ENCODE measurements at regions not wholly inside any gene's neighbourhood (a gene's known extent, or its start where the extent isn't known, plus 50 kb on each side); places are given as distances from the start of the nearest gene placed in this dataset.

- no peak for DNase-seq
These were observed 93.2 kb downstream of the PTCSC3 start for GRCh38 chr14:36083317-36083716.

GRCh38 chr14:36078080-36078479 is 98.4 kb downstream of the PTCSC3 start:
- no peak for DNase-seq

- no peak for DNase-seq
These were observed 100.3 kb downstream of the PTCSC3 start for GRCh38 chr14:36076197-36076596.

- no peak for DNase-seq
These were observed 101.3 kb downstream of the PTCSC3 start for GRCh38 chr14:36075203-36075602.

- no peak for DNase-seq
These were observed 105.8 kb downstream of the PTCSC3 start for GRCh38 chr14:36070720-36071043.

DNA sequence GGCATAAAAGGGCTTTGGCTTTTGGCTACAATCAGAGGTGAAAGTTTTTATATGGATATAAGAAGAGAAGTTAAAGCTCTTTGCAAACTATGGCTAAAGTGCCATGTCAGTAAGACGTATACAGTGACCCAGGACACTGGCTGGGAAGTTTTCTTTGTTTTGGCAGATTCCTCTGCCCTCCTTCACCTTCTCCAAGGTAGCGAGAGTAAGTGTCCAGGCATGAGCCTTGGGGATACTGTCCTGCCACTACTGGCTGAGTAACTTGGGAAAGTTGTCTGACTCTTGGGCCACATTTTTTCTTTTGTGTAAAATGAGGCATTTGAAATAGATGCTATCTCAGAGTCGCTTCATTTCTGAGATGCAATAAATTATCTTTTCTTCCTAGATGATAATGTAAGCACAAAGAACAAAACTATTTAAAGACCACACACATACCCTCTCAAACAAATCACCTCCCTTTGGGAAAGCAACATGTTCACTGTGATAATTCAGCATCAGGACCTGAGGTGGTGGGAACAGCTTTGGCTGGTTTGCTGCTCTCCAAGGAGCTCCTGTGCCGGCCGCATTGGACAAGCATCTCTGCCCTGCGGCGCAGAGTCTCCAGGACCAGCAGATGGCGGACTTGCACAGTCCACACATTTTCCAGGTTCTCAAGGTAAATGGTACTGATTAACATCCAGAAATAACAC is 106.3 kb downstream of the PTCSC3 start:
- peak; percentile 21 to 40 (median 32) for DNase-seq

GRCh38 chr14:36069535-36069900 is 107.0 kb downstream of the PTCSC3 start:
- DNase-seq: peak; percentile 28 to 42 (median 40)

DNA sequence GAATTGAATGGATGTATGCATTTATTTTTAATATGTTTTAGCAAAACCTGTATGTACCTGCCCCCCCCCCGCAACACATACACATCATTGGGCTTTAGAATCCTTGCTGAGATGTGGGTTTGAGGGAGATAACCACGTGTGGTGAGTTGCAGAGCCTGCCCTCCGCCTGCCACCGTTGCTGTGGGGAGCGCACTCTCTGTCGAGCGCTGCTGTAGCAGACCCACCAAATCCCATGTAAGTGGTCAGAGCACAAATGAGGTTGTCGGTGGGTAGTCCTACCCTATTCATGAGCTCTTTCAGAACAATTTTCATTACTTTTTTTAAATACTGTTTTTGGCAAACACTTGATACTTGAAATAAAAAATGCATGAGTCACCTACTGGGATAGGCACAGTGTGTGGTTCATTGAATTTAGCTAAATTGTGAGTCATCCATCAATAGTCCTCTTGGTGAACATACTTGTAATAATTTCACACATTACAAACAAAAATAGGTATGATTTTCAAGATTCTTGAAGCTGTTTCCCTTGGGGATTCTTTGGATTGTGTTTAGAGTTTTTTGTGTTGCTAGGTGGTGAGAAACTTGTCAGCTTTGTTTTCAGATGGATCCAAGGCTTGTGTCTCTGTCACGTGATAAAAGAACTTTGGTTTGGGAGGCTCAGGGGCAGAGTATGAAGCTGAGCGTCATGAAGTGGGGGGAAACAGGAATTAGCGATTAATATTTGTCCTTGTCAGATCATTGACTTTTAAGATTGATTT is 107.6 kb downstream of the PTCSC3 start:
- no peak for DNase-seq

GRCh38 chr14:36067428-36068187 is 108.9 kb downstream of the PTCSC3 start:
- DNase-seq: no peak

- no peak for DNase-seq
These were observed 109.9 kb downstream of the PTCSC3 start for GRCh38 chr14:36066636-36067035.

- no peak for DNase-seq
These were observed 110.7 kb downstream of the PTCSC3 start for GRCh38 chr14:36065831-36066230.

DNA sequence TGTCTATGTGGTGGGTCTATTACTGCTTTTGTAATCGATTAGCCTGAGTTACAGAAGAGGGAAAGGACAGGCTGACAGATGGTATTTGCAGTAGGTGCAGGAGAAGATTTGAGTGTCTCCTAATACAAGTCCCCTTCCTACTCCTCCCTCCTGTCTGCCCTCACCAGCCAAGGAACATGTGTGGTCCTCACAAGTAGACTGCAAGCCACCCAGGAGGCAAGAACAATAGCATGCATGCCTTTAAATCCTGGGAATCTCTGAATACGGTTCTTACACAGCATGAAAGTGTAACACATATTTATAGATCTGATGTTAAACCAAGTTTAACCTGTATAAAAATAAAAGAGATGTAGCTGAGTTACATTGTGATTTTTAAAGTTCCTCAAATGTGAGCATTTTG is 117.0 kb downstream of the PTCSC3 start:
- no peak for DNase-seq

DNA sequence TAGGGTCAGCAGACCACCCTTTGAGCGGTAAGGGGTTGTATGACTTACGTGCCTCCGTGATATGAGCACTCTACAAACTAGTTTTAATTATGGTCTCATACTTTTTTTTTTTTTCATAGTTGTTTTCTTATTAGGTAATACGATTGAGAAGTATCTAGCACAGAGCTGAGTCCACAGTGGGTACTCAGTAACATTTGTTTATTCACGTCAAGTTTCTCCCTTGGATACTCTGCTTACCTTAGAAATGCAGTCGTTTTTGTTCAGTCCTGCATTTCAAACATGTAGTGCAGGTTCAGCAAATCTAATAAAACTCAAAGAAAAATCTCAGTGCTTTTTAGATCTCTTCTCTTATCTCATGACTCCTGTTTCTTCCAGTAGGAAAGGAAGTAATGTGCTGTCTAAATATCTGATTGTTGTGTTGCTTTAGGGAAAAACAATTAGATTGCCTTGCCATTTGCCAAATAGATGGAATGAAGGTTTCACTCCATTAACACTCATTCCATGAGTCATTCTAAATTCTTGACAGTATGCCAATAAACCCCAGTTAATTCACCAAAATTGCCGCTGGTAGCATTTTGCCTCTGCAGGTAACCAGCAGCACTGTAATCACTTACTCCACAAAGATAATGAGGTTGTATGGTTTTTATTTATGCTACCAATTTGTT is 118.9 kb downstream of the PTCSC3 start:
- no peak for DNase-seq

DNA sequence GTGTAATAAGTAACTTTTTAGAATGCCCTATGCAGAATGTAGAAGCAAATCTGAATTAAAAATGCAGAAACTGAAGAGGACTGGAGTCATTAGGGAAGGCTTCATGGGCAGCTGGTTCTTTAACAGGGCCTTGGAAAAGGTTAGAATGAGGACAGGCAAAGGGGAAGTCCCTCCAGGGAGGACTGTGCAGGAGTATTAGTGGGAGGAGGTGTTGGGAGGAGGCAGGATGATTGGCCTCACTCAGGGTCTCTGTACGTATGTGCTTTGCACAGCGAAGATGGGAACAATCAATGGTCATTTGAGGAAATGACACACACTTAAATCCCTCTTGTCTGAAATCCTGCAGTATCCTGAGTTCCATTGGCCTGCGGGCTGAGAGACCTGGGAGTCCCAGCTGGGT is 119.7 kb downstream of the PTCSC3 start:
- DNase-seq: no peak

- no peak for DNase-seq
These were observed 120.8 kb downstream of the PTCSC3 start for GRCh38 chr14:36055681-36056225.

DNA sequence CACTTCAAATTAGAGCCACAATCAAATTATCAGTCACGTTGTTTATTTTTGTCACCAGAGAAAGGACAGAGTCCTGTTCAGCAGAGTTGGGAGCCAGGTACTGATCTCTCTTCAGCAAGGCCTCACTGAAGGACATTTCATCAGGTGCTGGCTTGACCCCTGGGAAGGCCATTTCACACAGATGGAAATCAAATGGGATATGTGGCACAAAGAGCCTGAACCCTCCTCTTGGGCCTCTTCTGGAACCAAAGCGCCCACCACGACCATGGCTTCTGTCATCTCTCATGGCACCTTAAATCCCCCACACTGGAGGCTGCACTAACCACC is 121.5 kb downstream of the PTCSC3 start:
- DNase-seq: no peak

DNA sequence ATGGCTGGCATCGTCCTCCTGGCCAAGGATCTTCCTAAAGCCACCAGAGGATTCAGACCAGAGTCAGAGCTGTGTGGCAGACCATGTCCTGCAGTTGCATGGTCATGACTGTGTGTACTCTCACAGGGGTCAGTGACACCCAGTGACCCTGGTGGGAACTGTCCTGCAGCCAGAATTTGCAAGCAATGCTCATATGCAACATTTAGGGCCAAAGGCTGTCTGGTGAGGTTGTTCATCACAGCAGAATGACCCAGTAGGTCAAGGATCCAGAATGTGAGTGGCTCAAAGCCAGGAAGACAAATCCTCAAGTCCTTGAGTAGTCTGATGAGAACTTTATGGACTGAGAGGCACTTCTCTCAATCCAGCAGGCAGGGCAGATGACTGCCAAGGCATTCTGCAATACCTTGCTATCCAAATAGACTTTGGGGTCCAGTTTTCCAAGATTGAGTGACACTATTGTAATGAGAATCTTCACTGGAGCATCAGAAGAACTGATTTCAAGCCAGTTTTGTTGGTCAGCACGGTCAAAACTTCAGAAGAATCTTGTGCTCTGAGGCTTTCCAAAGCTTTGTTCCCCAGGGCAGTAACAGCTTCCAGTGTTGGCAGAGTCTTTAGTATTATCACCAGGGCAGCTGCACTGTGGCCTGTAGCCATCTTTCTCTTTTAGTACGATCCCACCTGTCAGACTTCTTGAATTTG is 122.0 kb downstream of the PTCSC3 start:
- DNase-seq: no peak

- no peak for DNase-seq
These were observed 123.8 kb downstream of the PTCSC3 start for GRCh38 chr14:36052681-36053080.

GRCh38 chr14:36052063-36052462 is 124.5 kb downstream of the PTCSC3 start:
- DNase-seq: no peak

DNA sequence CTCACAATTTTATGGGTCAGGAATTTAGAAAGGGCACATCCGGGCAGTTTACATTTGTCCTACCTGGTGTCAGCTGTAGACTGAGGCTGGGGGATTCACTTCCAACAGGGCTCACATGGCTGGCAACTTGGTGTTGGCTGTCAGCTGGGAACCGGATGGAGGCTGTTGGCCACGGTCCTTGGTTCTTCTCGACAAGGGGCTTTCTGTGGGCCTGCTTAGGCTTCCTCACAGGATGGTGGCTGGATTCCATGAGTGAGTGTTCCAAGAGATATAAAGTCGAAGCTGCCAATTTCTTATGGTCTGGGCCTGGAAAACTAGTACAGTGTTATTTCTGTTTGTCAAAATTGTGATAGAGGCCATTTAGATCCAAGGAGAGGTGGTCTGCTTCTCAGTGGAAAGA is 127.9 kb downstream of the PTCSC3 start:
- DNase-seq: no peak

GRCh38 chr14:36047912-36048311 is 128.6 kb downstream of the PTCSC3 start:
- DNase-seq: no peak

DNA sequence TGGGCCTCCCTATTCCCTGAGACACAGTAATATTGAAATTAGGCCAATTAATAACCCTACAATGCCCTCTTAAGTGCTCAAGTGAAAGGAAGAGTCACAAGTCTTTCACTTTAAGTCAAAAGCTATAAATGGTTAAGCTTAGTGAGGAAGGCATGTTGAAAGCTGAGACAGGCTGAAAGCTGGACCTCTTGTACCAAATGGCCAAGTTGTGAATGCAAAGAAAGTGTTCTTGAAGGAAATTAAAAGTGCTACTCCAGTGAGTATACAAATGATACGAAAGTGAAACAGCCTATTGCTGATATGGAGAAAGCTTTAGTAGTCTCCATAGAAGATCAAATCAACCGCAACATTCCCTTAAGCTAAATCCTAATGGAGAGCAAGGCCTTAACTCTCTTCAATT is 140.8 kb downstream of the PTCSC3 start:
- DNase-seq: no peak

DNA sequence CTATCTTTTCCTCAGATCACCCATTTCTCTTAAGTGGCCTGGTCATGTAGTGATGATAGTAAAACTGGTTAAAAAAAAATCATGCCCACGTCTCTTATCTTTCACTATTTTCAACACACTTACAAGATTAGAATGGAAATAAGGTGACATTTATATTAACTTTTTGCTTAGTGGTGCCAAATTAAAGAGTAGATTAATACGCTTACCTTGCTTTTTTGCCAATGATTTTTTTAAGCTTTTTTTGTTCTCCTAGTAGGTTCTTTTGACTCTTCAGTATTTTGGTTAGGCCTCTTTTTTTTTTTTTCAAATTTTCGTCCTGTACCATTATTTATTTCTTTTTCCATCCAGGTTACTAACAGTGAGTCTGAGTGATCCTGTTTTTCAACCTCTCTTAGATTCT is 147.9 kb downstream of the PTCSC3 start:
- no peak for DNase-seq

Measured in suppressor macrophage treated with lipopolysaccharide for 1 hour (primary cell).